HCT116 (cell line): ENCODE measurements at regions not wholly inside any gene's neighbourhood (a gene's known extent, or its start where the extent isn't known, plus 50 kb on each side); places are given as distances from the start of the nearest gene placed in this dataset.

Experiments used
- ATAC-seq: fragments of 200-7000 bp; cut with Tn5 transposase; 2 replicates; pipeline ENCODE4 v1.9.1; 2020; ENCODE audit warnings: mild to moderate bottlenecking, moderate library complexity
- BruUV-seq: library from RNA; stranded (reverse); fragments of 400-500 nt; replicated peaks from 2 replicates; lab custom pipeline; 2021; lab: Mats Ljungman, UMichigan
- CTCF ChIA-PET: fragments of 300-600 bp; sonication (Branson Sonifier 250); formaldehyde crosslinking; loops from one replicate; lab custom pipeline; 2021; ENCODE audit warnings: antibody characterized with exemption; lab: Charles Lee
- POLR2A ChIA-PET: fragments of 300-600, 350-600 bp; sonication (Branson Sonifier 250); formaldehyde crosslinking; loops from one replicate; lab custom pipeline; 2021; ENCODE audit warnings: antibody characterized with exemption; lab: Charles Lee
- RAD21 ChIA-PET, 2 experiments: fragments of 300-600 bp; sonication (Branson Sonifier 250); formaldehyde crosslinking; loops; one replicate each; lab custom pipeline; 2023; ENCODE audit warnings: low total read pairs in 2 of 2; ENCODE audit not compliant: uncharacterized antibody in 2 of 2, unreplicated experiment in 2 of 2, low non-redundant PET in 1 of 2; lab: Charles Lee
- DNase-seq: peaks from one replicate; pipeline ENCODE4 v3.0.0-alpha.2; 2010; ENCODE audit warnings: low read depth, low spot score
- H2AFZ ChIP-seq: fragments of 200-600 bp; shearing (Covaris generic), sonication (generic); 2 replicates; pipeline ENCODE4 v1.6.1; 2017; ENCODE audit warnings: low read depth, mixed run types, mixed read lengths, antibody characterized with exemption, low read length; ENCODE audit not compliant: poor library complexity, severe bottlenecking
- H3K27ac ChIP-seq: 2 replicates; pipeline ENCODE4 v1.5.1; 2012; ENCODE audit warnings: low read depth, low read length
- H3K27me3 ChIP-seq: fragments of 200-600 bp; sonication (generic); 2 replicates; pipeline ENCODE4 v1.6.1; 2016; ENCODE audit warnings: mixed run types, low read length, mixed read lengths; ENCODE audit not compliant: insufficient read depth
- H3K36me3 ChIP-seq, 2 experiments: fragments of 200-500 bp in 1 of 2; fragments of 200-600 bp in 1 of 2; sonication (Bioruptor generic) in 1 of 2; sonication (generic) in 1 of 2; 2 replicates each; pipeline versions ENCODE4 v1.5.1 to v1.6.1; 2014 to 2016; ENCODE audit warnings: low read length in 2 of 2, inconsistent platforms in 1 of 2, mixed read lengths in 1 of 2, mixed run types in 1 of 2; ENCODE audit not compliant: insufficient read depth in 2 of 2, control insufficient read depth in 1 of 2
- H3K4me1 ChIP-seq, 2 experiments: fragments of 200-600 bp in 1 of 2; sonication (generic) in 1 of 2; 2 replicates each; pipeline versions ENCODE4 v1.5.1 to v1.6.1; 2012 to 2017; ENCODE audit warnings: low read length in 2 of 2, inconsistent platforms in 1 of 2, mild to moderate bottlenecking in 1 of 2, mixed read lengths in 1 of 2, mixed run types in 1 of 2, moderate library complexity in 1 of 2; ENCODE audit not compliant: insufficient read depth in 2 of 2, control insufficient read depth in 1 of 2
- H3K4me2 ChIP-seq: fragments of 200-600 bp; sonication (generic); 2 replicates; pipeline ENCODE4 v1.6.1; 2017; ENCODE audit warnings: mixed run types, low read length, mixed read lengths
- H3K4me3 ChIP-seq, 2 experiments: fragments of 200-600 bp in 1 of 2; sonication (generic) in 1 of 2; replicated peaks in 1 of 2; 2 replicates each; pipeline ENCODE4 v1.5.1; 2011 to 2016; ENCODE audit warnings: low read length in 2 of 2, control low read depth in 1 of 2, low read depth in 1 of 2, mild to moderate bottlenecking in 1 of 2, mixed read lengths in 1 of 2, mixed run types in 1 of 2
- H3K79me2 ChIP-seq: fragments of 200-600 bp; sonication (generic); 2 replicates; pipeline ENCODE4 v1.6.1; 2017; ENCODE audit warnings: mild to moderate bottlenecking, mixed run types, low read length, moderate library complexity, mixed read lengths; ENCODE audit not compliant: insufficient read depth
- H3K9ac ChIP-seq: fragments of 200-600 bp; sonication (generic); 2 replicates; pipeline ENCODE4 v1.6.1; 2016; ENCODE audit warnings: low read length, mixed read lengths
- H3K9me2 ChIP-seq: fragments of 200-600 bp; sonication (generic), shearing (Covaris generic); 2 replicates; pipeline ENCODE4 v1.6.1; 2017; ENCODE audit warnings: mixed run types, mild to moderate bottlenecking, moderate library complexity; ENCODE audit not compliant: insufficient read depth
- H3K9me3 ChIP-seq, 2 experiments: fragments of 200-500 bp in 1 of 2; fragments of 200-600 bp in 1 of 2; sonication (Bioruptor generic) in 1 of 2; sonication (generic) in 1 of 2; 2 replicates each; pipeline ENCODE4 v1.6.1; 2014 to 2017; ENCODE audit warnings: low read length in 2 of 2, mixed read lengths in 2 of 2, inconsistent platforms in 1 of 2, low read depth in 1 of 2, mild to moderate bottlenecking in 1 of 2, mixed run types in 1 of 2, moderate library complexity in 1 of 2; ENCODE audit not compliant: control insufficient read depth in 1 of 2, insufficient read depth in 1 of 2
- H4K20me1 ChIP-seq: fragments of 200-600 bp; sonication (generic), shearing (Covaris generic); 2 replicates; pipeline ENCODE4 v1.6.1; 2017; ENCODE audit warnings: mixed run types, mild to moderate bottlenecking, moderate library complexity; ENCODE audit not compliant: insufficient read depth
- CEBPB ChIP-seq: IDR thresholded peaks from 2 replicates; pipeline ENCODE4 v1.6.1; 2012; ENCODE audit warnings: low read depth
- EGR1 ChIP-seq: IDR thresholded peaks from 2 replicates; pipeline ENCODE4 v1.6.1; 2012; ENCODE audit warnings: low read depth
- EZH2 ChIP-seq: fragments of 200-600 bp; sonication (generic); IDR thresholded peaks from 2 replicates; pipeline ENCODE4 v1.6.1; 2017; ENCODE audit warnings: antibody characterized with exemption, mixed run types
- FOSL1 ChIP-seq: IDR thresholded peaks from 2 replicates; pipeline ENCODE4 v1.6.1; 2012; ENCODE audit warnings: low read depth
- SIN3A ChIP-seq: IDR thresholded peaks from 2 replicates; pipeline ENCODE4 v1.6.1; 2012; ENCODE audit warnings: low read depth
- SRF ChIP-seq: IDR thresholded peaks from 2 replicates; pipeline ENCODE4 v1.6.1; 2012; ENCODE audit warnings: low read depth
- TCF7L2 ChIP-seq: IDR thresholded peaks from 2 replicates; pipeline ENCODE4 v1.7.0; 2011; ENCODE audit warnings: borderline replicate concordance, inconsistent platforms; ENCODE audit not compliant: insufficient read depth, insufficient read length; ENCODE audit errors: extremely low read depth
- ZFX ChIP-seq: fragments of 450-650 bp; IDR thresholded peaks from 2 replicates; pipeline ENCODE4 v1.6.1; 2017
- intact Hi-C: fragments of 100-400 bp; cut with micrococcal nuclease; formaldehyde crosslinking; loops from 2 replicates; pipeline ENCODE4 v1.10.0; 2022
- TF ChIP-seq, protein P1 (sequence below), 3 experiments: fragments of 200-600 bp in 1 of 3; sonication (generic) in 1 of 3; IDR thresholded peaks in 2 of 3; conservative IDR thresholded peaks in 1 of 3; 2 replicates each; pipeline ENCODE4 v1.5.1; 2012 to 2017; ENCODE audit warnings: low read depth in 2 of 3, low read length in 2 of 3, antibody characterized with exemption in 1 of 3, borderline replicate concordance in 1 of 3, control low read depth in 1 of 3, mild to moderate bottlenecking in 1 of 3, mixed read lengths in 1 of 3, mixed run types in 1 of 3, moderate library complexity in 1 of 3; ENCODE audit not compliant: insufficient read depth in 1 of 3

DNA sequence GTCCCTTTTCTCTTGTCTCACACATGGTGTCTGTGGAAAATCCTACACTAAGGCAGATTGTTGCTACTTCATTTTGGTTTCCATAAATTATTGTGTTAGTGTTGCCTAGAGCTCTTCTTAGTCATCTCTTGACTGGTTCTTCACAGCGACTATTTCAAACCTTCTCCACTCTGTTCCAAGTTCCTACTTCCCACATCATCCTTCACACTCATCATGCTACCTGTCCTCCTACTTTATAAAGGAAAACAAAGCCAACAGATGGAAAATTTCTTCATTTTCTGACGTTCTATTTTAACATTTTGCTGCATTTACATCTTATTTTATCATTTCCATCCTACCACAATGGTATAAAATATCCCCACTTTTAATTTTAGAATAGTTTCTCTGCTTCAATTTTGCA is 614.1 kb downstream of the LMO7 start:
- ChIA-PET POLR2A (no interaction called here), RAD21 (no interaction called here), CTCF (no interaction called here)
- Histone ChIP-seq H3K79me2 (no peaks in the 10 kb centered on the region), H3K27me3 (no peaks in the 10 kb centered on the region), H3K4me1 (no peaks in the 10 kb centered on the region), H2AFZ (no peak overlapping the region), H3K27ac (no peak overlapping the region), H3K4me3 (no peak overlapping the region), H3K9me3 (no peaks in the 10 kb centered on the region), H4K20me1 (no peaks in the 10 kb centered on the region), H3K4me2 (no peak overlapping the region), H3K36me3 (no peaks in the 10 kb centered on the region), H3K9ac (no peak overlapping the region), H3K9me2 (no peaks in the 10 kb centered on the region)
- no TSS peak for BruUV-seq
- intact Hi-C loops = no loop called here
- DNase-seq (no peak), ATAC-seq (no peak)
- TF ChIP-seq FOSL1 (no peak), ZFX (no peak), EZH2 (no peak), TCF7L2 (no peak)

DNA sequence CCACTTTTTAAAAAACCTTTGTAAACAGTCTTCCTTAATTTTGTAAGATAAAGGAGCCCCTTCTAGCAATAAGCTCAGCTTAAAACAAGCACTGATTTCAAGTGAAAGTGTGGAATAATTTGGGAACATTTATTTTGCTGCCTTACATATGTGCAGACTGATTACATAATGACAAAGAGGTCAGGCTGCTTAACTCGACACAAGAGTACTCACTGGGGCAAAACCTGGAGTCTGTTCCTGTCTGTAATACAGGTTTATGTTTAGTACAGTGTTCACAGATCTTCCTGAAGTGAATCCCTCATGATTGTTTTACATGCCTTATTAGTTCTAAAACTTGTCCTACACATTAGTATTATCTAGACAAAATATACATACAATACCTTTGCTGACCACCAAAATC is 609.8 kb downstream of the LMO7 start:
- no peak for DNase-seq
- Histone ChIP-seq H3K79me2 (no peaks in the 10 kb centered on the region), H3K9me3 (no peaks in the 10 kb centered on the region), H3K36me3 (no peaks in the 10 kb centered on the region), H3K27ac (no peak overlapping the region), H4K20me1 (no peaks in the 10 kb centered on the region), H3K4me1 (no peaks in the 10 kb centered on the region), H2AFZ (no peak overlapping the region), H3K9ac (no peak overlapping the region), H3K27me3 (no peaks in the 10 kb centered on the region), H3K4me2 (no peak overlapping the region), H3K9me2 (no peaks in the 10 kb centered on the region), H3K4me3 (no peak overlapping the region)
- ChIA-PET CTCF (no interaction called here), RAD21 (no interaction called here), POLR2A (no interaction called here)
- no peak for ATAC-seq
- intact Hi-C loops = no loop called here
- TF ChIP-seq, protein P1, sequence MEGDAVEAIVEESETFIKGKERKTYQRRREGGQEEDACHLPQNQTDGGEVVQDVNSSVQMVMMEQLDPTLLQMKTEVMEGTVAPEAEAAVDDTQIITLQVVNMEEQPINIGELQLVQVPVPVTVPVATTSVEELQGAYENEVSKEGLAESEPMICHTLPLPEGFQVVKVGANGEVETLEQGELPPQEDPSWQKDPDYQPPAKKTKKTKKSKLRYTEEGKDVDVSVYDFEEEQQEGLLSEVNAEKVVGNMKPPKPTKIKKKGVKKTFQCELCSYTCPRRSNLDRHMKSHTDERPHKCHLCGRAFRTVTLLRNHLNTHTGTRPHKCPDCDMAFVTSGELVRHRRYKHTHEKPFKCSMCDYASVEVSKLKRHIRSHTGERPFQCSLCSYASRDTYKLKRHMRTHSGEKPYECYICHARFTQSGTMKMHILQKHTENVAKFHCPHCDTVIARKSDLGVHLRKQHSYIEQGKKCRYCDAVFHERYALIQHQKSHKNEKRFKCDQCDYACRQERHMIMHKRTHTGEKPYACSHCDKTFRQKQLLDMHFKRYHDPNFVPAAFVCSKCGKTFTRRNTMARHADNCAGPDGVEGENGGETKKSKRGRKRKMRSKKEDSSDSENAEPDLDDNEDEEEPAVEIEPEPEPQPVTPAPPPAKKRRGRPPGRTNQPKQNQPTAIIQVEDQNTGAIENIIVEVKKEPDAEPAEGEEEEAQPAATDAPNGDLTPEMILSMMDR (IDR thresholded peaks at IDR 0.05 in 2 of 3, conservative IDR thresholded peaks at IDR 0.05 in 1 of 3; ENCODE audit: borderline replicate concordance in 1 of 3, insufficient read depth in 1 of 3, low read depth in 2 of 3, low read length in 2 of 3) = no peak
- no peak for TF ChIP-seq EGR1
- no peak for TF ChIP-seq CEBPB
- TF ChIP-seq SIN3A = no peak
- TF ChIP-seq SRF = no peak
- no TSS peak for BruUV-seq
